HG03521 (cell line): ENCODE measurements at regions not wholly inside any gene's neighbourhood (a gene's known extent, or its start where the extent isn't known, plus 50 kb on each side); places are given as distances from the start of the nearest gene placed in this dataset.
A peak's percentile ranks its signal among the peaks of the same experiment; 100 is the strongest.

Experiments used
- ATAC-seq: cut with Tn5 transposase; IDR thresholded peaks from one replicate; pipeline ENCODE4 v1.9.1; 2021; ENCODE audit warnings: mild to moderate bottlenecking, moderate library complexity; ENCODE audit not compliant: unreplicated experiment

DNA sequence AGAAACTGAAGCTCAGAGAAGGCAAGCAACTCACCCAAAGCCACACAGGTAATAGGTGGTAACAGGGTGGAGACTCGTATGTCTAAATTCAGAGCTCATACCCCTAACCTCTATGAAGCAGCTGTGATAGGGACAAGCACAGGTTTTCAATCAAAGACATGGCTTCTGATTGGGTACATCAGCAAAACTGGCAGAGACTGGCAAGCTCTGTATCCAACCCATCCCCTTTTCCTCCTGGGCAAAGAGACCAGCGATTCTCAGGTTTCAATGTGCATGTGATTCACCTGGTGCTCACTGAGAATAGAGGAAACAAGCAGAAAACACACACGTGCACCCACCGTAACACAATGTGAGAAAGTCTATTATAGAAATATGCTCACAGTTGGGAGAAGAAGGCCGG lies 153.0 kb downstream of the SMIM20 start:
- ATAC-seq, result no peak

DNA sequence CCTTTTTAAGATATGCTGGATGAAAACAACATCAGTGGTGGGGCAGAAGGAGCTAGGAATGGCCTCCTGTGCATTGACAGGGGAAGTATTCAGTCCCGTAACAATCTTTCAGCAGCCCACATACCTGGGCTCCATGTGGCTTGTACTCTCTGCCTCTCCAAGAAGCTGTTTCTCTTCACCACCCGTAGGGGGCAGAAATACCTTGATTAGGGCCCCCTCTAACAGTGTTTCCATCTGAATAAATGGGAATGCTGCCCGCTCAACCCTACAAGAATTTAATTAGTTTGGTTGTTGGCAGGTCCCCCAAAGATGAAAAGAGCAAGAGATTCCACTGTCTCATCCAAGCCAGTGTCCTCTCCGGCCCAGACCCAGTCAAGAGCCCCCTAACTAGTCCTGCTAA lies 155.2 kb downstream of the SMIM20 start:
- no peak for ATAC-seq

DNA sequence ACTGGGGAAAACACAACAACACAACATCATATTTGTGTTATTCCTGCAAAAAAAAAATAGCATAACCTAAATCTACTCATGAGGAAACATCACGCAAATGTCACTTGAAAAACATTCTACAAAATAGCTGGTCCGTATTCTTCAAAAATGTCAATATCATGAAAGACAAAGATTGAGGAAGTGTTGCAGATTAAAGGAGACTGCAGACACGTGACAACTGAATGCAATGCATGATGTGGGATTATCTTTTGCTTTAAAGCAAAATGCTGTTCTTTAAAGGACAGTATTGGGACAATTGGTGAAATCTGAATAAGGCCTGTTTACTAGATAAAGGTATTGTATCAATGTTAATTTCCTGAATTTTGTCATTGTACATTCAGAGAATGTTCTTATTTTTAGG lies 157.7 kb downstream of the SMIM20 start:
- no peak for ATAC-seq

DNA sequence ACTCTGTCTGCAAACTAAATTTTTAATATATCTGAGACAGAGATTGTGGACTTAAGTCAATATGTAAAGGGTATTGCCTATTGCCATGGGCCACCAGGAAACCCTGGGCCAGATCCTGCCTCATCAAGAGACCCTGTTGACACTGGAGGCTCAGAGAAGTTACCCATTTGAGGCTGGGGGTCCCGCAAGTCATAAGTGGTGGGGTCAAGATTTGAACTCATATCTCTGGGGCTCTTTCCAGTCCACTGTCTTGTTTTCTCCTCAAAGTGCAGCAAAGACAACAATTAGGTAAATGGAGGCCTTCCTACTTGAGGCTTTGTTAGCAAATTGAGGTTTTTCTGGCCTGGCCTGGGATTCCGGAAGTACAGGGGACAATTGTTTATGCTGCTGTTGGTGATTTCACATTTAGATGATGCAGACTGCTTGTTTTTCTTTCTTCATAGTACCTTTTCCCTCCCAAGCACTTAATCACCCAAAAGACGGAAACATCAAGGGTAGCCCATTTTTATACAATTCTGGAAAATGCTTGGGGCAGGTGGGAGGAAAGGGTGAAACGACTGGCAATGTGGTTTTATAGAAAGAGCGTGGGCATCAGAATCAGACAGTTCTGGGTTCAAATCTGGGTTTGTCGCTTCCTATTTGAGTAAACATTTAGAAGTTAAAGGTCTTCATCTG lies 160.0 kb downstream of the SMIM20 start:
- no peak for ATAC-seq

DNA sequence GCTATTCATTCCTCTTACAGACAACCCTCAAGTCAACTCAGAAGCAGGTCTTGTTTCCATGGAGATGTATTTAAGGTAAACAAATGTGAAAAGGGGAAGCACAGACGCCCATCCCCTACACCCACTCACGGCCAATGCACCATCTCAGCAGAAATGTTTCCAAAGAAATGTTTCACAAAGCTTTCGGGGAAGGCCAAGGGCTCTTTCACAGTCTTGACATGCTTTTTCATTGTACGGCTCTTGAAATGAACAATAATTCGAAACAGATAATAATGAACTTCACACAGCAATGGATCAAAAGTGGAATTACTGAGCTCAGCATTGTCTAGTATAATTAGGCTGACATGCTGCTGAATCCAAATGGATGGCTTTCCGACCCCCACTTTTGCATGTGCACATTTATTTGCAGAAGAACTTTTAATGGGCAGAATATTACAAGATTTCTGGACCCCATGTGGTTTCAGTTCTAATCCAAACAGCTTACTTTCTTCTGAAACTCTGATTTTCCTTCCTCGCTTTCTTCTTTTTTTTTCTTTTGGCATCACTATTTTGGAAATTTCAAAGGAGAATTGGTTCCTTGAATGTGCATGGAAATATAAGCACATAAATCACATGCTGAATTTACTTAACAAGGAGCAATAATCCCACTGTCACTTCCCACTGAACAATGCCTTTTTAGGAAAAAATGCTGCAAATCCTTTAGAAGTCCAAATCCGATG lies 160.9 kb downstream of the SMIM20 start:
- ATAC-seq, result peak; percentile 70

DNA sequence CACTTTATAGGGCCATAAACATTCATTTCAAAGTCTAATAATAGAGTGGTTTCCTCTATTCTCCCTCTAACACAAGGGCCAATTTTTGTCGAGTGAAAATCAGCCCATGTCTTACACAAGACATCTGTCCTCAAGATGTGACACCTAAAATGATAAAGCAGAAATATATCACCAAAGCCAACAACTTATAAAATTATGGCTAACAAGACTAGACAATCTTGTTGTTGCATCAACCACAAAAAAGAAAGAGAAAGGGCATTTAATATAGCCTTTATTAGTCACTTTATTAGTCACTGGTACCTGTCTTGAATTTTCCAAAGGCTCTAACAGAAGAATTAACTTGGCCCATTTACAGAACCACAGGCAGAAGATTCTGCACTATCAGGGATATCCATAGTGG lies 161.6 kb downstream of the SMIM20 start:
- no peak for ATAC-seq

DNA sequence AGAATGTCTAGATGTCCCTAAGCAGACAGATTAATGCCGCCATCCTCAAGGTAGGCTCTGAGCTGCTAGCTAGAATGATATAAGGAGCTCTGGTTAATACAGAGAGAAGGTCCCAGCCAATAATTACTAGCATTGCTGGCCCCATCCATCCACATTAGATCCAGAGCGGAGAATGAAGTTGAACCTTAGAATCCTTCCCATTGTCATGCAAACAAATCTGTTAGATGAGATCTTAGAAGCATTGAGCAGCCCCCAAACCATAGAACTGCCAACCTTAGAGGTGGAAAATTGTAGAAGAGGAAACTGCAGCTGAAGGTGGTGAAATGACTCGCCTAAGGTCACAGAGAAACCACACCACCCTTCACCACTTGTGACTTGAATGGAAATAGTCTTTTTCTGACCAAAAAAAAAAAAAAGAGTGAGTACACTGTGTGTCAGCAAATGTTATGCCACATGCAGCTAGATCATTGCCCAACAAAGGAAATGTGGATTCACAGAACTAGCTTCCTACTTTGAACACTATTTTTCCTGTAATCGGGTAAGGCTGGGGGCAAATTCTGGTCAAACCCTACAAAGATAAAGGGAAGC lies 162.1 kb downstream of the SMIM20 start:
- peak; percentile 73 for ATAC-seq

DNA sequence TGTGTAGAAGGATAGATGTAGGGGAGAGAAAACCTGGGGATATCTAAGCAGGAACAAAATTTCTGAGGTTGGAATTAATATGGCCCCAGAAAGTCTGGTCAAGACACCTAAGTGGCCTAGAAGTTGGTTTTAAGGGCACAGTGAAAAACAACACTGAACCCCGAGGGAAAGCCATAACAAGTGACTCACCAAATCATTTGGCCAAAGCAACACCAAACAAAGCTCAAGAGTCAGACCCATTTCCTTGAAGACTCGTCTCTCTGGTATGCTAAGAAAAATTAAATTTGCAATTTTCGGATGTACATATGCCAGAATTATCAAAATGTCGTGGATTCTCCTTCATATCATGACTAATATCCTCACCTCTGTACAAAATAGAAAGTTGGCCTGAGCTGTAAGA lies 162.9 kb downstream of the SMIM20 start:
- no peak for ATAC-seq

DNA sequence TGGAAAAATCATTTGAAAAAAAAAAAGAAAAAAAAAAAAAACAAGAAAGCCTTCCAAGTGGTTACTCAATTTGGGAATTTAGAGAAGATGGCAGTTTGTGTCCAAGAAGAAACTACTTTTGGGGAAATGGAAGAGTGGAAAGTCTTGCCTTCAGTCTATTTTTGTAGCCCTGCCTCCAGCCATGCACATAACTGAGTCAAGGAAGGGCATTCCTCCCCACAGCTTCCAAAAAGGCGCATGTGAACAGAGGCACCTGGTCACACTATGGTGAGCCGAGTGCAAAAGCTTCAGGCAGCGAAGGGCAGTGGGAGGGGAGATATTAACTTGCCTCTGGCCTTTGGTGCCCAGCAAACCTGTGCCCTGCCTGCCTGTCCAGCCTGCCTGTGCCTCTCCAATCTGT lies 163.7 kb downstream of the SMIM20 start:
- no peak for ATAC-seq

DNA sequence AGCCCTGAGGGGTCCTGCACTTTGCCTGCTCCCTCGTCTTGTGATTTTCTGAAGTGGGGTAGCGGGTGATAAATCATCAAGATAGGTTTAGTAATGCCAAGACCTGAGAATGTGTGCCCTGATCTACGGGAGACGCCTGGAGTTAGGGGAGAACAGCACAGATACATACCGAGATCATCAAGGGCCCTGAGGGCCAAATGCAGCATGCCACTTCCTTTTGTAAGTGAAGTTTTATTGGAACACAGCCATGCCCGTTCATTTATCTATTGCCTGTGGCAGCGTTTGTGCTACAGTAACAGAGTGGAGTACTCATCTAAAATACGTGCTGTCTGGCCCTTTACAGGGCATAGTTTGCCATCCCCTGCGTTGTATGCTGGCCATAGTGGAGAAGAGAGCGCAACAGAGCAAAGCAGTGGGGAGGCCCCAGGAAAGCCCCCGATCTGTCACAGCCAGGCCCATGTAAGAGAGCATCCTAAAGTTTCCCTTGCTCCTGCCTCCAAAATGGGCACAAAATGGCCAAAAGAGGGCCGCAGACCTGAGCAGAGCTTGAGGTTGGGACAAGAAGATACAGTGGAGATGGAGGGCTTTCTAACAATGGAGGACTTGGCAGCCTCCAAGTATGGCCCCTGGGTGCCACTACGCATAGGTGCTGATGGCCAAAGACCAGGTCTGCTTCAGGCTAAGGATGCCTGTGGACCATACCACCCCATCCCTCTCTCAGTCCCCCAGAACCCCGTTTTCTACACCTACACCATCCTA lies 167.0 kb downstream of the SMIM20 start:
- no peak for ATAC-seq

DNA sequence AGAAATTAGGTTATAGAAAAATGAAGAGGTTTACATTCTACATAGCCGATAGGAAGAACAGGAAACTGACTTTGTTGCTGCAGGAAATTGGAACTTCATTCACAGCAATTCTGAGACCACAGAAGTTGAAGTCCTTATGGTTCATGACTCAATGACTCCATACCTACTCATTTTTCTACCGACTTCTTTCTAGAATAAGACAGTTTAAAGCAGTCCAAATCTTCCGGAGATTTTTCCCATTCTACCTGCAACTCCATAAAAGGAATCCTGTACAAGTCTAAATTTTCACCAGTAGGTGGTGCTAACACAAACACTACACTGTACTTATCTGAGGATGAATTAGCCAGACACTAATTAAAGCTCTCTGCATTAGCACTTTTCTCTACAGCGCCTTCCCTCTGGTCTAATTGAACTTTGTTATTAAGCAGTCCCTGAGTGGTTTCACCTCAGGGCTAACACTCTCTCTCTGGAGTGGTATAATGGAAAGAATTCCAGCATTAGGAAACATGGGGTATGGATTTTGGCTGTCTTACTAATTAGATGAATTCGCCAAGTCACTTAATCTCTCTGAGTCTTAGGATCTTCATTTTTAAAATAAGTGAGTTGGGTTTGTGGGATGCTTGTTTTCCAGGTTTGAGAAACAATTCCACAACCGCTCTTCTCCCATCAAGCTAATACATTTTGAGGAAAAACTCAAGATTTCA lies 167.9 kb downstream of the SMIM20 start:
- ATAC-seq, result no peak

DNA sequence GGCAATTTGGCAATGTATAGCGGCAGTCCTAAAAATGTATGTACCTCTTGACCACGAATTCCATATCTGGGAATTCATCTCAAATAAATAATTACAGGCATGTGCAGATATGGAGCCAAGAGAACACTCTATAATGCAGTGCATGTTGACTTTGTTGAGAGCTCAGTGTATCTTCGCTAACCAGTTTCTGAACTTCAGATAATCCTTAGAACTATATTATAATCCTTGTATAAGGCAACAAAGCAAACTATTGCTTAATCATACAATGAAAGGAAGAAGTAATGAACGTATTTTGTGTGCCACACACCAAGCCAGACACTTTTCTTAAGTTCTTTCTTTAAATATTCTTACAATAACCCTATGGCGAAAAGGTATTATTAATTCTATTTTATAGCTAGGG lies 168.5 kb downstream of the SMIM20 start:
- ATAC-seq, result no peak

DNA sequence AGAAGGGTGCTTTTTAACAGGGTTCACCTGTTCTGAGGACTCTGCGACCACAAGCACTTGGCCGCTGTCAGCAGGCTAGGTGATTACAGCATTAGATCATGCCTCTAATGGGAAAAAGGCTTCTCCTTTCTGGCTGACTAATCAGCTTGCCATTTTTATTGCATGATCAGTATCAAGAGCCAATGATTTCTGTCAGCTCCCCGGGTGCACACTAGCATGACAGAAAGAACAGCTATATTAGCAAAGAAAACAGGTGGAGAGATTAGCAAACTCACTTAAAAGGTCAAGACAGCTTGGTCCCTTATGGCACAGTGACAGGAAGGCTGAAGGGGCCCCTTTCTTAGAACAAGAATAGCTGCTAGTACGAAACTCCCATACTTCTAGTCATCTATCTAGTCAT lies 170.0 kb downstream of the SMIM20 start:
- peak; percentile 37 for ATAC-seq

DNA sequence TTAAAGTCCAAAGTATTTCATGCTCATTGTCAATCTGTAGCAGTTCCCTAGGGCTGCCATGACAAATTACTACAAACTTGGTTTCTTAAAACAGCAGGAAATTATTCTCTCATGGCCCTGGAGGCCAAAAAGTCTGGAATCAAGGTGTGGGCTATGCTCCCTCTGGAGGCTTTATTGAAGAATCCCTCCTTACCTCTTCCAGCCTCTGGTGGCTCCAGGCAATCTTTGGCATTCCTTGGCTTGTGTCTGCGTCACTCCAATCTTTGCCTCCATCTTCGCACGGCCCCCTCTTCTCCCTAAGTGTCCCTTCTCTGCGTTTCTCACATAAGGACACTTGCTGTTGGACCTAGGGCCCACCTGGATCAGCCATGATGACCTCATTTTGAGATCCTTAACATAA lies 170.4 kb downstream of the SMIM20 start:
- no peak for ATAC-seq

DNA sequence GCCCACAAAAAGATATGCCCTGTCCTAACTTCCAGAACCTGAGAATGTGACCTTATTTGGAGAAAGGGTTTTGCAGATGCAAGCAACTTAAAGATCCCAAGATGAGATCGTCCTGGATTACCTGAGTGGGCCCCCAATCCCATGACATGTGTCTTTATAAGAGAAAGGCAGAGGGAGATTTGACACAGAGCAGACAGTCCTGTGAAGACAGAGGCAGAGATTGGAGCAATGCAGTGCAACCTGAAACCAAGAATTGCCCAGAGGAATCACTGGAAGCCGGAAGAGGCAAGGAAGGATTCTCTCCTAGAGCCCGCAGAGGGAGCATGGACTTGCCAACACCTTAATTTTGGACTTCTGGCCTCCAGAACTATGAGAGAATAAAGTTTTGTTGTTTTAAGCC lies 171.5 kb downstream of the SMIM20 start:
- no peak for ATAC-seq

DNA sequence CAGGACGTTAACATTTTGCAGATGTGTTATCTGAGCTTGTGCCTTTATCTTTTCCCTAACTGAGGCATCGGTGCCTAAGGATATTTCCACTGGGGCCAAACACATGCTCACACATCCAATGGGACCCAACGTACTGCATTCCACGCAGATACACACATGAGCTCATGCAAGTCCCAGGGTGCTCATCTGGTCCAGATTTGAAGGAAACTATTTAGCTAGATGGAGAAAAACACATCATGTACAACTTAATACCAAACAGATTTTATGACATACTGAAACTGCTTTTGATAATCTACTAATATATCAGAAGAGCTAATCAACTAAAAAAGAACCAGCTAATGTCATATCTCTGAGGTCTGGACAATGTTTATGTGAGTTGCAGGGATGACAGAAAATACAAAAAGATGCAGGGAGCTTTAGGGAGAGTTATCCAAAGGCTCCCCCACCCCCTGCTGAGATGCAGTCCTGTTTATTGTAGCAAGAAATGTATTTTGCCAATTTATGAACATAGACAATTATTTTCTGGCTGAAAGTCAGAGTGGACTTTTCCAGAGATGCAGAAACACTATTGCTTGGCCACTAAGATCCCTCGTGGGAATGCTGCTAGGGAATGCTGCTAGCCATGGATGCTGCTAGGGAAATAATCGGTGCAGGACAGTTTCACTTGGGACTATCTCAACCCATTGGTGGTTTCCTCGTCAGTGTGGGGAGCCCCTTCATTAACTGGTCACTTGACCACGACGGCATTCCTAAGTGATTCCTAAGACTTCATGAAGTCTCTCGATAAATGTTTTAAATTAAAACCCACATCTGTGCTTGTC lies 172.8 kb downstream of the SMIM20 start:
- ATAC-seq, result no peak

DNA sequence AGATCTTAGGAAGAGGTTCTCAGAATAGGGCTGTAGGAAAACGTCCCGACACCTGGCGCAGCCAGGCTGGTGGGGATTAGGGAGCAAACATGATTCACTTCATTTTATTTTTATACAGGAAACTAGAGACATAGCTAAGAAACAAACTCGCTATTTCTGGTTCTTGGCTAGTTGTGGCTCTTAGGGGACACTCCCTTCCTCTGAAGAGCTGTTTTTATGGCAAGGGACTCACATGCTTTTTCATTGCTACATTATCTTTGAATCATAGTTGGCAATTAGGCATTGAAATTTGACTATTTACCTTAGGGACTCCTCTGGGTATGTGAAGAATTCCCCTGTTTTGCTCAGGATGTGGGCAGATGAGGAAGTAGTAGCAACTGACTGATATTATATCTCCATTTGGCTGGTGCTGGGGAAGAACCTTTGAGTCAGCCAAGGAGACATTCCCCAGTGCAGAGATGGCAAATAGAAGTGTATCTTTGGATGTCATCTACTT lies 174.5 kb downstream of the SMIM20 start:
- no peak for ATAC-seq

DNA sequence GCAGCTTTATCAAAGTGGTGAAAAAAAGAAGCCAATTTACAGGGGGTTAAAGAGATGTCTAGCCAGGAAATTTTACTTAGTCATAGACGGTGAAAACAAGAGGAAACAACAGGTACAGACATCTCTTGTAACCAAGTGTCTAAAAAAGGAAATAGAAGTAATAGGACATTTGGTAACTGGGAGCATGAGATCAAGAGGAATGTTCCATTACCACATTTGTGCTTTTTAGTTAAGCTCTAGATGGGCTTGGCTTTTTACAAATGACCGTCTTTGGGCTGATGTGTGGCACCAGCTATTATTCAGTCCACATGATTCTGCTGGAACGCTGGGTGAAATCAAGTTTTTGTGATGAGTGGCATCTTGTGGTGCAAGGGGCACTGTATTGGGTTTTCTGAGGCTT lies 179.5 kb downstream of the SMIM20 start:
- ATAC-seq, result no peak

DNA sequence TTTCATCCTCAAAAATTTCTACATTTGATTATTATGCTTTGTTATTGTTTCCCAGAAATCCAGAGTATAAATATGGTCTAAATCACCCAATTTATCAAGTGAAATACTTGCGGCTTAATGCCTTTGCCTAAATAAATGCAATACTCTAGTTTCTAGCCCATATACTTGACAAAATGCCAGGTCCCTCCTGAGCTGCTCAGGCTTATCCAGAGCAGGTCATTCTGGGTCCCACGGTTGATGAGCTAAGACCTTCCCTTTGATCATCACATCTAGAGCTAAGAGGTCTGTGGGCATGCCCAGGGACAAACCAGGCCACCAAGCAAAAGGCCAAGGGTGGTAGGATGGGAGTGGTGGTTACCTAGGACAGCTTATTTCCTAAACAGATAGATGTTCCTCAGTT lies 180.1 kb downstream of the SMIM20 start:
- ATAC-seq, result no peak

DNA sequence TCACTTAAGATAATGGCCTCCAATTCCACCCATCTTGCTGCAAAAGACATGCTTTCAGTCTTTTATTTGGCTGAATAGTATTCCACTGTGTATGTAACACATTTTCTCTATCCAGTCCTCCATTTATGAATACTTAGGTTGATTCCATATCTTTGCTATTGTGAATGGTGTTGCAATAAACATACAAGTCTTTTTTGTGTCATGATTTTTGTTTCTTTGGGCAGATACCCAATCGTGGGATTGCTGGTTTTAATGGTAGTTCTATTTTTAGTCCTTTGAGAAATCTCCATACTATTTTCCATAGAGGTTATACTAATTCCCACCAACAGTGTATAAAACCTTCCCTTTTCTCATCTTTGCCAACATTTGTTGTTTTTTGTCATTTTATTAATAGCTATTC lies 180.9 kb downstream of the SMIM20 start:
- ATAC-seq, result no peak
